A673 (cell line): ENCODE measurements at regions not wholly inside any gene's neighbourhood (a gene's known extent, or its start where the extent isn't known, plus 50 kb on each side); places are given as distances from the start of the nearest gene placed in this dataset.

ENCODE experiments used
- BruUV-seq: library from RNA; stranded (reverse); fragments of 400-500 nt; replicated peaks from 2 replicates; lab custom pipeline; 2021; lab: Mats Ljungman, UMichigan
- CTCF ChIA-PET: fragments of 300-600 bp; sonication (Branson Sonifier 250); formaldehyde crosslinking; loops from one replicate; lab custom pipeline; 2022; ENCODE audit warnings: antibody characterized with exemption; lab: Charles Lee
- POLR2A ChIA-PET: fragments of 300-600 bp; sonication (Branson Sonifier 250); formaldehyde crosslinking; loops from one replicate; lab custom pipeline; 2022; ENCODE audit warnings: antibody characterized with exemption; ENCODE audit not compliant: low non-redundant PET; lab: Charles Lee
- DNase-seq: peaks from one replicate; pipeline ENCODE4 v3.0.0-alpha.2; 2015; ENCODE audit warnings: low spot score
- H3K27ac ChIP-seq: fragments of 200-600 bp; sonication (generic); 2 replicates; pipeline ENCODE4 v1.5.1; 2016; ENCODE audit warnings: mixed run types, low read depth, mild to moderate bottlenecking, mixed read lengths, antibody characterized with exemption, low read length; ENCODE audit not compliant: poor library complexity, severe bottlenecking
- H3K27me3 ChIP-seq: fragments of 200-600 bp; sonication (generic); replicated peaks from 2 replicates; pipeline ENCODE4 v1.6.1; 2017; ENCODE audit warnings: mixed run types, low read depth, mild to moderate bottlenecking, mixed read lengths, antibody characterized with exemption, low read length; ENCODE audit not compliant: insufficient read depth, poor library complexity
- H3K36me3 ChIP-seq: fragments of 200-600 bp; sonication (generic); 2 replicates; pipeline ENCODE4 v1.6.1; 2016; ENCODE audit warnings: mixed run types, mild to moderate bottlenecking, mixed read lengths, antibody characterized with exemption, low read length; ENCODE audit not compliant: insufficient read depth, poor library complexity, severe bottlenecking
- H3K4me1 ChIP-seq: fragments of 200-600 bp; sonication (generic); 2 replicates; pipeline ENCODE4 v1.6.1; 2017; ENCODE audit warnings: mixed run types, mild to moderate bottlenecking, mixed read lengths, antibody characterized with exemption, low read length; ENCODE audit not compliant: insufficient read depth, poor library complexity, severe bottlenecking
- H3K4me3 ChIP-seq: fragments of 200-600 bp; sonication (generic); 2 replicates; pipeline ENCODE4 v1.5.1; 2016; ENCODE audit warnings: low read depth, mixed run types, mild to moderate bottlenecking, mixed read lengths, low read length; ENCODE audit not compliant: poor library complexity, severe bottlenecking
- H3K9me3 ChIP-seq: fragments of 200-600 bp; sonication (generic); 2 replicates; pipeline ENCODE4 v1.6.1; 2016; ENCODE audit warnings: mixed run types, low read depth, mild to moderate bottlenecking, mixed read lengths, antibody characterized with exemption, low read length; ENCODE audit not compliant: poor library complexity, severe bottlenecking
- EZH2 ChIP-seq: fragments of 200-600 bp; sonication (generic); IDR thresholded peaks from 2 replicates; pipeline ENCODE4 v1.6.1; 2017; ENCODE audit warnings: borderline replicate concordance, low read depth, mild to moderate bottlenecking, mixed read lengths, antibody characterized with exemption, low read length; ENCODE audit not compliant: poor library complexity, severe bottlenecking
- intact Hi-C: fragments of 100-400 bp; cut with micrococcal nuclease; formaldehyde crosslinking; loops from one replicate; pipeline ENCODE4 v1.10.0; 2022; ENCODE audit not compliant: unreplicated experiment
- TF ChIP-seq, protein P1 (sequence below): fragments of 300-800, 200-600 bp; sonication (generic); conservative IDR thresholded peaks from 2 replicates; pipeline ENCODE4 v1.5.1; 2017; ENCODE audit warnings: low read depth, mild to moderate bottlenecking, antibody characterized with exemption, low read length, moderate library complexity, mixed read lengths

DNA sequence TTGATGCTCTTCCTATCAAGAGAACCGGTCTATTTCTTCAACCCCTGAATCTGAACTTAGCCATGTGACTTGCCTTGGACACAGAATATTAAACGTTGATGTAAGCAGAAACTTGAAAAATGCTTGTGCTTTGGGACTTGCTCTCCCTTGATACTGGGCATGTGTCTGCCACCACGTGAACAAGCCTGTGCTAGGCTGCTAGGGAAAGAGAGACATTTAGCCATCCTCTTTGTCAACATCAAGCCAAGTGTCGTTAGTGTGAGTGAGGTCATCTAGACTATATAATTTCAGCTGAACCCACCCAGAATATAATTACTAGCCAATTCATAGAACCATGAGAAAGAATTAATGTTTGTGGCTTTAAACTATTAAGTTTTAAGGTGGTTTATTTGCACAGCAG lies 98.2 kb upstream of the TRHDE start:
- H3K9me3 ChIP-seq = no peaks in the 10 kb centered on the region
- POLR2A ChIA-PET = no interaction called here
- H3K27ac ChIP-seq = no peak overlapping the region
- no peak overlapping the region for H3K4me3 ChIP-seq
- DNase-seq = no peak
- intact Hi-C loops = no loop called here
- BruUV-seq = no TSS peak
- no peaks in the 10 kb centered on the region for H3K36me3 ChIP-seq
- no peaks in the 10 kb centered on the region for H3K4me1 ChIP-seq
- TF ChIP-seq, protein P1, sequence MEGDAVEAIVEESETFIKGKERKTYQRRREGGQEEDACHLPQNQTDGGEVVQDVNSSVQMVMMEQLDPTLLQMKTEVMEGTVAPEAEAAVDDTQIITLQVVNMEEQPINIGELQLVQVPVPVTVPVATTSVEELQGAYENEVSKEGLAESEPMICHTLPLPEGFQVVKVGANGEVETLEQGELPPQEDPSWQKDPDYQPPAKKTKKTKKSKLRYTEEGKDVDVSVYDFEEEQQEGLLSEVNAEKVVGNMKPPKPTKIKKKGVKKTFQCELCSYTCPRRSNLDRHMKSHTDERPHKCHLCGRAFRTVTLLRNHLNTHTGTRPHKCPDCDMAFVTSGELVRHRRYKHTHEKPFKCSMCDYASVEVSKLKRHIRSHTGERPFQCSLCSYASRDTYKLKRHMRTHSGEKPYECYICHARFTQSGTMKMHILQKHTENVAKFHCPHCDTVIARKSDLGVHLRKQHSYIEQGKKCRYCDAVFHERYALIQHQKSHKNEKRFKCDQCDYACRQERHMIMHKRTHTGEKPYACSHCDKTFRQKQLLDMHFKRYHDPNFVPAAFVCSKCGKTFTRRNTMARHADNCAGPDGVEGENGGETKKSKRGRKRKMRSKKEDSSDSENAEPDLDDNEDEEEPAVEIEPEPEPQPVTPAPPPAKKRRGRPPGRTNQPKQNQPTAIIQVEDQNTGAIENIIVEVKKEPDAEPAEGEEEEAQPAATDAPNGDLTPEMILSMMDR = no peak
- TF ChIP-seq EZH2 = no peak
- no peaks in the 10 kb centered on the region for H3K27me3 ChIP-seq
- CTCF ChIA-PET = no interaction called here

- no peak for DNase-seq
- Histone ChIP-seq H3K4me3 (no peak overlapping the region), H3K27me3 (no peaks in the 10 kb centered on the region), H3K27ac (no peak overlapping the region), H3K9me3 (no peaks in the 10 kb centered on the region), H3K36me3 (no peaks in the 10 kb centered on the region), H3K4me1 (no peaks in the 10 kb centered on the region)
- no peak for TF ChIP-seq EZH2
- TF ChIP-seq, protein P1 = no peak
- no TSS peak for BruUV-seq
- intact Hi-C loops = no loop called here
- ChIA-PET CTCF (no interaction called here), POLR2A (no interaction called here)
Measured at GRCh38 chr12:72178244-72178643, 93.9 kb upstream of the TRHDE start.

GRCh38 chr12:72178871-72179270 lies 93.3 kb upstream of the TRHDE start:
- no peaks in the 10 kb centered on the region for H3K27me3 ChIP-seq
- H3K9me3 ChIP-seq = no peaks in the 10 kb centered on the region
- CTCF ChIA-PET = no interaction called here
- intact Hi-C loops = no loop called here
- H3K4me1 ChIP-seq = no peaks in the 10 kb centered on the region
- no peak overlapping the region for H3K4me3 ChIP-seq
- no peak for DNase-seq
- BruUV-seq = no TSS peak
- no peak overlapping the region for H3K27ac ChIP-seq
- no peaks in the 10 kb centered on the region for H3K36me3 ChIP-seq
- POLR2A ChIA-PET = no interaction called here
- TF ChIP-seq, protein P1 = no peak
- TF ChIP-seq EZH2 = no peak
